Dedifferentiated amniotic fluid mesenchymal stem cell (primary cell): ENCODE measurements at regions not wholly inside any gene's neighbourhood (a gene's known extent, or its start where the extent isn't known, plus 50 kb on each side); places are given as distances from the start of the nearest gene placed in this dataset.

ENCODE experiments used
- DNase-seq: peaks from one replicate; pipeline ENCODE4 v3.0.0-alpha.2; 2016; ENCODE audit errors: extremely low spot score

DNA sequence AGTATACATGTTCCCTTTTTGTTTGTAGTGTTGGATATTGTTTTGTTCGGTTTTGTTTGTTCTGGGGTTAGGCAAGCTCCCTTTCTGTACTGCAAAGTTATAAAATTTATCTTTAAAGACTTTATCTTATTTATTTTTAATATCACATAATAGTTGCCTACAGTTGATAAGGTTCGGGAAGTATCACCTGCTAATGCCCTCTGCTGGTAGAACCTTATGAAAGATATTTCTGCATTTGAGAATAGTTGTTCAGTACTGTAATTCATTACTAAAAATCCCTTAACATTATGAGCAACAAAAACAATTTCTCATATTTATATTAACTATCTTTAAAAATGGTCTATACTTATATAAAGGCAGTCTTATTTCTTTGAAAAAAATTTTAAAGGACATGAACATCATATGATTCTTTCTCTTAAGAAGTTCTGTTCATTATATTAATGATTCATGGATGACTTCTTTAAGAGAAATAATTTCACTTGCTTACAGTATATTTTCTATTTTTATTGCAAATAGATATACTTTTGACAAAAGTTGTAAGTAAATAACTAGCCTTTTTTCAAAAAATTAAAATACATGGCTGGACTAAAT, 1126.8 kb downstream of the SI start:
- DNase-seq = no peak

DNA sequence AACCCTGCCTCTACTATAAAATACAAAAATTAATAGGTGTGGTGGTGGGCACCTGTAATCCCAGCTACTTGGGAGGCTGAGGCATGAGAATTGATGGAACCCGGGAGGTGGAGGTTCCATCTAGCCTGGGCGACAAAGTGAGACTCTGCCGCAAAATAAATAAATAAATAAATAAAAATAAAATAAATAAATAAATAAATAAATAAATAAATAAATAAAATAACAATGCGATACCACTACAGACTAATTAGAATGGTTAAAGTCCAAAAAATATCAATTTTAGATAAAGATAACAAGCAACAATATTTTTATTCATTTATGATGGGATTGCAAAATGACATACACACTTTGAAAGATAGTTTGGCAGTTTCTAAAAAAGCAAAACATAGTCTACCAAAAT, 1131.5 kb downstream of the SI start:
- no peak for DNase-seq

- no peak for DNase-seq
These were observed 1134.6 kb downstream of the SI start for GRCh38 chr3:163943664-163944063.

- no peak for DNase-seq
These were observed 1138.4 kb downstream of the SI start for GRCh38 chr3:163939926-163940325.

- no peak for DNase-seq
These were observed 1141.8 kb downstream of the SI start for GRCh38 chr3:163936543-163936942.

DNA sequence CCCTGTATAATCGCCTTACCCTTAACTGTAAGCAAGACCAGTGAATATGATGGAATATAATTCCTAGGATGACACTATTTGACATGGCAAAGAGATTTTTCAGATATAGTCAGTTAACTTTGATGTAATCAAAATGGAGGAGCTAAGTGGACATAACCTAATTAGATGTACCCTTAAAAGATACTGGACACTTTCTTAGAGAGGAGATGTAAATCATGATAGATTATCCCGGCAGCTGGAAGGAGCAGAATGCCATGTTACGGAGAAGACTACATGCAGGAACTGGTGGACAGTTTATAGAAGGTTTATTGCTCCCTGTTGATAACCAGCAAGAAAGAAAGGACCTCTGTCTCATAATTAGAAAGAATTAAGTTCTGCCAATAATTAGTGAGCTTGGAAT, 1142.9 kb downstream of the SI start:
- DNase-seq = no peak

DNA sequence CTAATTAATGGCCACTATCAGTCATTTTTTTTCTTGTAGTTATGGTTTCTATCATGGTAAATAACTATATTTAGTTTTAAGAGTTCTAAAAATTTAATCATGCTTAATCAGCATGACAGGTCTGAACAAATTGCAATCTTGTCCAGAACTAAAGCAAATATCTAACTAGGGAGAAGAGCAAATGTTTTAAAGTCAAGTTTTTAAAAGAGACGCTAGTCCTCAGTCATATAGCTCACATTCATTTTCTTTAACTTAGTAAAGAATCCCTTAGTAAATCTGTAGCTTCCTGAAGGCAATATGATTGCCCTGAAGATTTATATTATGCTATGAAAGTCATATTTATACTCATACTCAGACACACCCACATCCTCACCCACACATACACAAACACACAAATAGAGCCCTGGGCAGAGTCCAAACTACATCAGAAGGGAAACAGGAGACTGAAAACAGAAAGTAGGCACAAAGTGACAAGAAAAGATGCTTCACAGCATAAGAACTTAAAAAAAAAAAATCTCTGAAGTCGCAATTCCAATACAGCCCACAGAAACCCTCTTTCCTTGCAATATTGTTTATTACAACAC, 1149.1 kb downstream of the SI start:
- DNase-seq = no peak

- no peak for DNase-seq
These were observed 1150.8 kb downstream of the SI start for GRCh38 chr3:163927521-163927920.

- DNase-seq = no peak
These were observed 1153.7 kb downstream of the SI start for GRCh38 chr3:163924600-163924999.

- DNase-seq = no peak
These were observed 1159.1 kb downstream of the SI start for GRCh38 chr3:163919154-163919553.

DNA sequence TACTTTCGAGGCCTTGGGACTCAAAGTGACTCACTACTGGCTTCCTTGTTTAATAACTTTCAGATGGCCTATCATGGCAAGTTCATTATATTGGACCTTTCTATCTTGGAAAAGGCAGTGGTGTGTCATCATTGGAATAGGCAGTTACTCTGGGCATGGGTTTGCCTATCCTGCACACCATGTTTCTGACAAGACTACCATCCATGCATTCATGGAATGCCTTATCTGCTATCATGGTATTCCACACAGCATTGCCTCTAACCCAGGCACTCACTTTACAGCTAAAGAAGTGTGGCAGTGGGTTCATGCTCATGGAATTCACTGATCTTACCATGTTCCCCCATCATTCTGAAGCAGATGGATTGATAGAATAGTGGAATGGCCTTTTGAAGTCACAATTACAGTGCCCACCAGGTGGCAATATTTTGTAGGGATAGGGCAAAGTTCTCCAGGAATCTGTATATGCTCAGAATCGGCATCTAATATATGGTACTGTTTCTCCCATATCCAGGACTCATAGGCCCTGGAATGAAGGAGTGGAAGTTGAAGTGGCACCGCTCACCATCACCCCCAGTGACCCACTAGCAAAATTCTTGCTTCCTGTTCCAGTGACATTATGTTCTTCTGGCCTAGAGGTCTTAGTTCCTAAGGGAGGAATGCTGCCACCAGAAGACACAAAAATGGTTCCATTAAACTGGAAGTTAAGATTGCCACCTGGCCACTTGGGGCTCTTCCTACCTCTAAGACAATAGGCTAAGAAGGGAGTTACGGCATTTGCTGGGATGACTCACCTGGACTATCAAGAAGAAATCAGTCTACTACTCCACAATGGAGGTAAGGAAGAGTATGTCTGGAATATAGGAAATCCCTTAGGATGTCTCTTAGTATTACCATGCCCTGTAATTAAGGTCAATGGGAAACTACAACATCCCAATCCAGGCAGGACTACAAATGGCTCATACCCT, 1161.4 kb downstream of the SI start:
- DNase-seq = no peak

GRCh38 chr3:163915280-163915679, 1163.0 kb downstream of the SI start:
- DNase-seq = no peak

GRCh38 chr3:163914567-163914966, 1163.7 kb downstream of the SI start:
- no peak for DNase-seq

GRCh38 chr3:163891771-163892170, 1186.5 kb downstream of the SI start:
- DNase-seq = no peak

- no peak for DNase-seq
These were observed 1187.6 kb downstream of the SI start for GRCh38 chr3:163890661-163891060.

DNA sequence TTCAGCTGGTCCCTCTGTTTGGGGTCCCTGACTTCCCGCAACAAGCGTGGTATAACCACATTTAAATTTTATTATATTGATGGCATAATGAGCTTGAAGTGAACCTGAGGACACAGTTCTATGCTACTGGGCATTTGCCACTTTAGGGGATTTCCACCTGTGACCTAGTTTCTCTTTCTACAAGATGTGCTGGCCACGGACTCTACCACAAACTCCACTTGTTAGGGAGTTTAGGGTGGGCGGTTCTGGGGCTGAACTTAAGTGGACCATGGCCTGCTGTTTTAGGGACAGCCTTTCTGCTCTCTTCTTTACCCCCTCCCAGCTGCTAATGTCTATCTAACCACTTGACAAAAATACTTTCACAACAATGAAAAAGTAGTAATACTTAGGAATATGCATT, 1199.1 kb downstream of the SI start:
- no peak for DNase-seq

GRCh38 chr3:163878396-163878795, 1199.9 kb downstream of the SI start:
- DNase-seq = no peak

GRCh38 chr3:163877805-163878204, 1200.5 kb downstream of the SI start:
- no peak for DNase-seq

DNA sequence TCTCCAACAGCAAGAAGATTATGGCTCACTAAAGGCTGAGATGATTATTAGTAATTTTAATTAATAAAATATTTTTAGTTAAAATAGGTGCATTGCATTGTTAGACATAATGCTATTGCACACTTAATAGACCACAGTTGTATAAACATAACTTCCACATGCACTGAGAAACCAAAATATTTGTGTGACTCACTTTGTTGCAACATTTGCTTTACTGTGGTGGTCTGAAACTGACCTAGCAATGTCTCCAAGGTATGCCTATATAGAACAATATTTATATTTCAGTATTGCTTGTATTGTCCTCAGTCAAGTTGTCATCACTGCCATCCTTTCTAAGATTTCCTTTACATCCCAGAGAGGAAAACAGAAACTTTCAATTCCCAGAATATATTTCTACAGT, 1215.2 kb downstream of the SI start:
- DNase-seq = no peak

DNA sequence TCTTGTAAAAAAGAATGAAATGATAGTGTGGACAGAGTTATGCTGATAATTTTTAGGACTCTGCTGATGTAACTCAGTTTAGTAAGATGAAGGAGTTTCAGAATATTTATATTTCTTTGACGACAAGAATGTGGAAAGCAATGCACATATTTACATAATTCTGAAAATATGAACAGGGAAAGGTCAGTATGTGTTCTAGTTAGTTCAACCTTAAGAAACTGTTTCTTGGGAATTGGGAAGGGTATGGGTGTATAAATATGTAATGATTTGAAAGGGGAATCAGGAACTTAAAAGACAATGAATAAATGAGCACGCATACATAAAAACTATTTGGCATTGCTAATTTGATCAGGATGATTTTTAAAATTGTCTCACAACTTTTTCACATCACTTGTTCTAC, 1226.1 kb downstream of the SI start:
- DNase-seq = no peak

DNA sequence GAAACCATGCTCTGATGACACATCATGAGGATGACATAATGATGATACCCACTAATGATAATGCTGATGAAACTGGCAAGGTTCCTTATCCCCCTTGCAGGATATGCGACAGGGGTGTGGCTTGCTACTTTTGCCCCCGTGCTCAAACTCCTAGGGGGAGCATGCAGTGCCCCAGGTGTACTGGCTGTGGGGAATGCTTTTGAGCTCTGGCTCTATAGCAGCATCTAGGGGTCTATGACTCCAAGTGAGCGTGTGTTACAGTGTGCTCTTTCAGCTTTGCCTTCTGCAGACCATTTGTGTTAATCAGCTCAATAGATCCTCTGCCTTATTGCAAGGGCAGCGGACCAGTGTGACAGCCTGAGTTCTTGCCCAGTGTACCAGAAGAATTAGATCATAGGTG, 1239.5 kb downstream of the SI start:
- DNase-seq = no peak

DNA sequence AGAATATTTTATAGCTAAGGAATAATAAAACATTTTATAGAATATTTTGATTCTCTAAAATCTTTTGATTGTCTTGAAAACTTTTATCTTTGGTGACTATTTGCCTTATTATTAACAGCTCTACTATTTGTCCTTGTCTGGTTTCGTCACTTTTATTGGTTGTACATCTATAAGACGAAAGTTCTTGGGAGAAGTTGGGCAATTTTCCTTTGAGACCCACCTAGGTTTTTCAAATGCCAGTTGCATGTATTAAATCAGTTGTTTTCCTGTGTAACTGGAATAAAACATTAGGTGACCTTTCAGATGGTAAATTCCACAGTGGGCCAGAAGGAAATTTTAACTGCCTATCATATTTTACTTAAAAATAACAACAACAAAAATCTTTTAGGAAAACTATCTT, 1245.7 kb downstream of the SI start:
- DNase-seq = no peak

DNA sequence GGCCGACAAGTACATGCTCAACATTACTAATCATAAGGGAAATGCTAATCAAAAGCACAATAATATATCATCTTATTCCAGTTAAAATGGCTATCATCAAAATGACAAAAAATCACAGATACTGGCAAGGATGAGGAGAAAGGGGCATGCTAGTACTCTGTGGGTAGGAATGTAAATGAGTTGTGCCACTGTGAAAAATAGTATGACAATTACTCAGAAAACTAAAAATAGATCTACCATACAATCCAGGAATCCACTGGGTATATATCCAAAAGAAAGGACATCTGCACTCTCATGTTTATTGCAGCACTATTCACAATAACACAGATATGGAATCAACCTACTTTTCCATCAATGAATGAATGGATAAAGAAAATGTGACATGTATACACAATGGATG, 1256.5 kb downstream of the SI start:
- no peak for DNase-seq
